Stimulated activated CD4-positive, alpha-beta T cell treated with anti-CD3 and anti-CD28 coated beads, Interleukin-4, amount 100 ng/mL, for 1 hour (primary cell): ENCODE measurements at regions not wholly inside any gene's neighbourhood (a gene's known extent, or its start where the extent isn't known, plus 50 kb on each side); places are given as distances from the start of the nearest gene placed in this dataset.
A peak's percentile ranks its signal among the peaks of the same experiment; 100 is the strongest.
"Not testable (repeated sequence)": the region's sequence is repeated elsewhere in the genome, so short reads cannot be mapped to it uniquely, and the experiment has no call there.

Experiments used
- DNase-seq: peaks from one replicate; pipeline ENCODE4 v3.0.0-alpha.2; 2020

DNA sequence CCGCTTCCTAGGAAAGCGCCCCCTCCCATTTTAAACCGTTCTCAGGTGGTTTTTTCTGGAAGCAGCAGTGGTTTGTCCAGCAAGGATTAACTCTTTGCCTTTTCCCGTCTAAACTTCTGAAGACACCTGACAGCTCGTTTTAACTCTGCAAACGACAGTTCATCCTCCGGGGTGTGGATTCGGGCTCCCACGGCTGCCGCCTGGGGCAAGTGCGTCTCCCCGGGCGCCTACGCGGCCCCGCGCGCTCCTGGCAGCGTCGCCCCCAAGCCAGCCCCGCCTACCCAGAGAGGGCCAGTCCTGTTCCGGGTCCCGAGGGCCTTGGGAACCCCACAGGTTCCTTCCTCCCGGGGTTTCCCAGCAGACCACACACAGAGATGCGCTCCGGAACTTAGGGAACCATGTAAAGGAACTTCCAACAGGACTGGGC, 54.4 kb downstream of the PRR18 start:
- DNase-seq = peak; percentile 38

DNA sequence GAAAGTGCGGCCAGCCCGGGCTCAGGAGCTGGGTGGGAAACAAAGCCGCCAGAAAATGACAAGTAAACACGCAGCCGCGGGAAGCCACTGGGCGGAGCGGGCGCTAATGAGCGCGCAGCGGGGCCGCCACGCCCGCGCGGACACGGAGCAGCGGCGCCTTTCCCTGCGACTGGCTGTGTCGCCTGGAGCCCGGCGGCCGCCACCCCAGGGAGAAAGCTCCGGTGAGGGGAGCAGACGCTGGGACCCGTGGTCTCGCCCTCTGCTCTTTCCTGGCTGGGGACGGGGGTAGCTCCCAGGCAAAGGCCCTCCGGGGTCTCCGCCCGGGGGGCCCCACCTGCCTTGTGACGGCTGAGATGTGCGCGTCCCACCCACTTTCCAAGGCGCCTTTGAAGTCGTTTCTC, 54.9 kb downstream of the PRR18 start:
- DNase-seq = peak; percentile 46

DNA sequence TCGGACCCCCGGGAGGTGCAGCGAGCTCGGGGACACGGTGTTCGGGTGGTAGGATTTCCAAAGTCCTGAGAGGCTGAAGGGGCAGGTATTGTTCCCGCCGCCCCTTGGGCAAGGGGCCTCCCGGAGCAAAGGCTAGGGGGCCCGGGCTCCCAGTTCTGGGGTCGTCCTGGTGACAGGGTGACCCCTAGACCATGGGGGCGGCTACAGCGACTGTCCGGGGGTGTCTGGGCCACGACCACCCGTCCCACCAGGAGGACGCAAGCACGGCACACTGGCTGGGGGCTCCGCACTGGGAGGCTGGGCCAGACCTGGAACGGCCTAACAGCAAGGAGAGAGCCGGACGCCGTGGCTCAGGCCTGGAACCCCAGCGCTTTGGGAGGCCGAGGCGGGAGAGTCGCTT, 55.6 kb downstream of the PRR18 start:
- DNase-seq = no peak

DNA sequence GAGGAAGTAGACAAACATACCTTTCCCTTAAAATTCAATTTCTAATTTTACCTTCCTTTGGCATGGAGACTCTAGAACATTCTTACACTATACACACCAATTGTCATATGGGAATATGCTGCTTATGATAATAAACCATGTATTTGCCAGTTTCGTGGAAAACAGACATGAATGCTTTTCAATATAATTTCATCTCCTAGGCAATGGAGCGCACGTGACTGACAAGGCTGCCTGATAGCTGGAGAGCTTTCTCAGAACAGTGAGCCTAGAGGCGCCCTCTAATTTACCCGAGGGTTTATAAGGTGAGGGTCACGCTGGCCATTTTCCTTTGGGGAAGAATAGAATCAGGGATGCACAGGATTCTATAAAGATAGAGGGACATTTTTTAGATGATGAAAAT, 56.5 kb downstream of the PRR18 start:
- no peak for DNase-seq

DNA sequence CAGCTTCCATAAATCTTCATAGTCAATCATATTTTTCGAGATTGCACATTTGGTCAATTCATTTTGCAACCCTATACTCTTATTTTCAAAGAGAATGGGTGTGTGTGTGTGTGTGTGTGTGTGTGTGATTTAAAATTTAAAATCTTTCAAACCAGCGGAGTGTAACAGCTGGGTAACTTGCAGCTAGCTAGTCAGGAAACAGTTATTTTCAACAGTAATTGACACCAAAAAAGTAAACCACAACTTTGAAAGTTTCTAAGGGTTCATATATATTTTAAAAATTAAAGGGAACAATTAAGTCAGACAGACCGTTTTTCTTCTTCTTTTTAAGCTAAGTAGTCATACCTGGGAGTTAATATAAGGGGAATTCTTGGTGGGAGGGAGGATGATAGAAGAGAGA, 57.0 kb downstream of the PRR18 start:
- no peak for DNase-seq

DNA sequence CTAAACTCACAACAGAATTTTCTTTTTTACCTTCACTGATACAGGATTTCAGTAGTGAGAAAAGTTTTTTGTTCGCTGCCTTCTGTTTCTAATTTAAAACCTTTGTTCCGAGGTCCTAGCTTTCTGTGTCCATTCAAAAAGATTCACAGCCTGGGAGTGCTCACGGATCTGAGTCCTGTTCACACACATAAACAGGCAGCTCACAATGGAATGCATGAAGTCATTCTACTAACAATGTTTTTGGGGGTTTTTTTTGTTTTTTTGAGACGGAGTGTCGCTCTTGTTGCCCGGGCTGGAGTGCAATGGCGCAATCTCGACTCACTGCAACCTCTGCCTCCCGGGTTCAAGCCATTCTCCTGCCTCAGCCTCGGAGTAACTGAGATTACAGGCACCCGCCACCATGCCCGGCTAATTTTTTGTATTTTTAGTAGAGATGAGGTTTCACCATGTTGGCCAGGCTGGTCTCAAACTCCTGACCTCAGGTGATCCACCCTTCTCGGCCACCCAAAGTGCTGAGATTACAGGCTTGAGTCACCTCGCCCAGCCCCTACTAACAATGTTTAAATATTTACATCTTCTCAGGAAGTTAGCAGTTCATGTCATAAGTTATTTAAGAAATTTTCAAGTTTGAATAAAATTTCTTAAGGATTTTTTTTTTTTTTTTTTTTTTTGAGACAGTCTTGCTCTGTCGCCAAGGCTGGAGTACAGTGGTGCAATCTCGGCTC, 59.0 kb downstream of the PRR18 start:
- DNase-seq = not testable (repeated sequence)

DNA sequence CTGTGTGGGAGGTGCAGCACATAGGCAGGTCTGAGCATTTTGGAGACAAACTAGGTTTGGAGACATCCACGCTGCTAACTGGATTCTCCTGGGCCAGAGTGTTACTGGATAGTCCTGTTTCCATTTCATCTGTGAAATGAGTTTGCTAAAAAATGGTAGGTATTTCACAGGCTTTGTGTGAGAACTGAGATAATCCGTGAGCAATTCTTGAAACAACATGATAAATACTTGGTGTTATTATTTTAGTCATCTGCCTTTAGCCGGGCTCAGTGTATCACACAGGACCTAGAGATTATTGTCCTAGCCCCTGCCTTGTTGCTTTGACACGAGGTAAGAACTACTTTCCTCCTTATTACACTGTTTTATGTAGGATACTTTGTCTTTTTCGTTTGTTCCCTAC, 63.0 kb downstream of the PRR18 start:
- DNase-seq = no peak

DNA sequence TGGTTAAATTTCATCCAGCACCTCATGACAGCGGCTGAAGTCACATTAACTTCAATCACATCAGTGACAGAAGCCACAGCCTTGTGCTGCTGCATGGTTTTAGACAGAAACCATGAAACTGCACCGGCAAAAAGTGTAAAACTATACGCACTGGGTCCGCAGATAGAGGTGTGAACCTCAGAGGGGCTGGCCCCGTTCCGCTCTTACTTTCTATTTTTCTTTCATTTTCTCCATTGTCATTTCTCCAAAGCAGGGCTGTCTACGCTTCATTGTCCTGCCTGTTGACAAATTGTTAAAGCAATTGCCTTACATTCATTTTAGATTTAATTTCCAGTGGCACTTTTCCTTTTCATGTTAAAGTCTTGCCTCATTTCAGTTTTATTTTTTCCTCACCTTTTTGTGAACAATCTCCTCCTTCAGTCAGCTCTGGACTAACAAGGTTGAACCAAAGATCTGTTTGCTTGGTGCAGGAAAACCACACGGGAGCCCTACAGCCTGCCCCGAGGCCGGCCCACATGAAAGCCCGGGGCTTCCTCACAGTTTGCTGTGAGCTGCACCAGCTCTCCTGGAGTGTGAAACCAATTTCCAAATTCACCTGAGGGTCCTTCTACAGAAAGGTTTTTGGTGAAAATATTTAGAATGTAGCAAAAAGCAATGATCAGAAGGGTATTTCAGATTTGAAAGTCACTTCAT, 63.7 kb downstream of the PRR18 start:
- DNase-seq = peak; percentile 42

DNA sequence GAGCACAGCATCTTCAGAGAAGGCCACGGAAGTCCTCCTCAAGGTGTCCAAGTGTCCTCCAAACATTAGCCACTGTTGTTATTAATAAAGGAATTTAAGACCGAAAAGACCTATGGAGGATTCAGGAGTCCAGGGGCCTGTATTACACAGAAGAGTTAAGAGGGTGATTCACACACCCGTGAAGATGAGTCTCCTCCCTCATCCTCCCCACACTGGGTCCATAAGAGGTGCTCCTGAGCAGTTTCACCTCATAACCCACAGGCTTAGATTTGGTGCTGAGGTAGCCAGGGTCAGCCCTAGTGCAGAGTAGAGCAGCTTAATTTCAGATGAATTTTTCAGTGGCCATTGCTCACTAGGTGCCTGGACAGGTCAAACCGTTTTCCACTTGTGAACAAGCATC, 65.3 kb downstream of the PRR18 start:
- no peak for DNase-seq

DNA sequence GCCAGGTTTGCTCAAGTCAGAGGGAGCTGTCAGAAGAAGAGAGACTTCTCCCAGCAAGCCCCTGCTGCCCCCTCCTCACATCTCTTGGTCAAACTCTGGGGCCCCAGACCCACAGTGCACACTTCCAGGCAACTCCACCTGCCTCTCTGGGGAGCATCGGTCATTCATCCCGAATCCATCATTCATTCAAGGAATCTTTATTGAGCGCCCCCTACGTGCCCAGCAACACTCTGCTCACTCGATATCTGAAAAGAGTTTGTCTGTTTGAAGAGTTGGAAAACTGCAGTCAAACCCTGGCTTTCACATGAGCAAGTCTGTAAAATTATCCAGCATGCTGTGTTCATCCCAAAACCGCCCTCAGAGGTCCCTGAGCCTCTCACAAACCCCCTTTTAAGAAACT, 66.2 kb downstream of the PRR18 start:
- no peak for DNase-seq

DNA sequence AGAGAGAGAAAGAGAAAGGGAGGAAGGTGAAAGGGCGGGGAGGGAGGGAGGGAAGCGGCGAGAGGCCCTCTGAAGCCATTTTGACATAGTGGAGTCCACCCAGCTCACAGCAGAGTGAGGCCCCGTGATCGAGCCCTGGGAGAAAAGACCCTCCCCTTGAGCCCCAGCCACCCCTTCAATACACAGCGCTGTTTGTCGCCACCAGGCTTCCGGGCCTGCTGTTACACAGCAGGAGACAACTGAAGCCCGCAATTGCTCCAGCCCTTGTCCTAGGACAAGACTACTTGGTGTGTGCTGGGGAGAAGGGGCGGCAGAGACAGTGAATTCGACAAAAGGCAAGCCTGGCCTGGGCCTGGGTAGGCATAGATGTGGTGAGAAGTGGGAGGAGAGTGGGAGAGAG, 67.3 kb downstream of the PRR18 start:
- DNase-seq = no peak

DNA sequence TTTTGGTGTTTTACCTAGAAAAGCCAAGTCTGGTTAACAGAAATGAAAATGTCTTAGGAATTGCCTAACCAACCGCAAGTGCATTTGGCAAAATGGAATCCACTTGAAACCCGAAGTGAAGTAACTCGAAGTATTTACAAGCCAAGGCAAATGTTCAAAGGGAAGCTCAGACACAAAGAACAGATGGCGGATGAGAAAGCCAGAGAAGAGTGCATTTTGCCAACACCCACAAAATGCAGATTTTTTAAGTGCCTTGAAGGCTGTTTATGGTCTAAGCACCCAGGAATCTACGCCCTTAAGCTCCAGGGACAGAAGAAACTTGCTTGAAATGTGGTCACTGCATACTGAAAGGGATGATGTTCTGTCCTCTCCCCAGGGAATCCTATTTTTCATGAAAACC, 70.0 kb upstream of the TBXT start:
- DNase-seq = no peak

DNA sequence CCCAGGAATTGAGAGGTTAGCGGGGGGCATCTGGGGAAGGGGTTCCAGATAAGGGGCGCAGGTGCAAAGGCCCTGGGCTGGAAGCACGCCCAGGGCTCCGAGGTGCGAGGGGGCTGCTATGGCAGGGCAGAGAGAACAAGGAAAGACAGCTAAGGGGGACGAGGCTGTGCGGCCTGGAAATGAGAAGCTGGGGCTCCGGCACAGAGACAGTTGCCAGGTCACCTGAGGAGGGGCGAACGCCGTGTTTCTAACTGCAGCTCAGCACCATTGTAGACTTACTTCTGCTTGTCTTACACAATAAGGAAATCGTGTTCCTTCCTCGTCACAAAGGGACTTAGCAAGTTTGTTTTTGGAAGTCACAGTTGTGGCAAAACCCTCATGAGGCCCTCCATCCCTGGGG, 68.9 kb upstream of the TBXT start:
- DNase-seq = no peak

DNA sequence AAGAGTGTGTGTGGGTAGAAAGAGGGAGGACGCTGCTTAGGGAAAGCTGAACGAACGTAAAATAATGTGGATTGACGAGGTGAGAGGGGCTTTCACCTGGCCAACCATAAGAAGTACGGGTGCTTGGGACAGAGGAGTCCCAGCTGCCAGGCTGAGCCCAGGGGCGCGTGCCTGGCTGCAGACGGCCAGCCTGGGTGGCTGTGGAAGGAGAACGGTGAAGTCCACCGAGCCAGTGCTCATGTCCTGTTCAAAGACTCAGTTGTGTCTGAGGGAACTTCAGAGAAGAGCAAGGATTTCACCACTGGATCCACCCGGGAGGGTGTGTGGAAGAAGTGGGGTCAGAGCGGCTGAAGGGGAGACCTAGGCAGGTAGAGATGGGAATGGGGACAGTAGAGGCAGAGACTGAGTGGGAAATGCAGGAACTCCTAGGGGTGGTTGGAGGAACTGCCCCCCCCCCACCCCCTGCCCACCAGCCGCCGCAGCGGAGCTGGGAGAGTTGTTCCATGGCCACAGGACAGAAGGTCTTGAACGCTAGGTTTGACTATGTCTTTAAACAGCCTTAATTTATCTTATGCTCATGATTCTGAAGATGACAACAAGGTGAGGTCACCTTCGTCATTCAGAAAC, 68.1 kb upstream of the TBXT start:
- DNase-seq = no peak

DNA sequence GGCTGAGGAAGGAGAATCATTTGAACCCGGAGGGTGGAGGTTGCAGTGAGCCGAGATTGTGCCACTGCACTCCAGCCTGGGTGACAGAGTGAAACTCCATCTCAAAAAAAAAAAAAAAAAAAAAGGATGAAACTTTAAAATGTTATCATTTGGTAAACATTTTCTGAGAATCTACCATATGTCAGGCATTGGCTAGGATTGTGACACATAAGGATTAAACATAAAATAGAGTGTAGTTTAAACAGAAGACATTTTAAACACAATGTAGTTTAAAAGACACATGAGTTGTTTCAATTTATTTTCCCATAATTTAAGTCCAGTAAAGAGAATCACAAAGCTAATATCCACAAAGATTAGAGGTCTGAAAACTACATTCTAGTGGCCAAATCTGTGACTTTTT, 63.5 kb upstream of the TBXT start:
- DNase-seq = not testable (repeated sequence)

DNA sequence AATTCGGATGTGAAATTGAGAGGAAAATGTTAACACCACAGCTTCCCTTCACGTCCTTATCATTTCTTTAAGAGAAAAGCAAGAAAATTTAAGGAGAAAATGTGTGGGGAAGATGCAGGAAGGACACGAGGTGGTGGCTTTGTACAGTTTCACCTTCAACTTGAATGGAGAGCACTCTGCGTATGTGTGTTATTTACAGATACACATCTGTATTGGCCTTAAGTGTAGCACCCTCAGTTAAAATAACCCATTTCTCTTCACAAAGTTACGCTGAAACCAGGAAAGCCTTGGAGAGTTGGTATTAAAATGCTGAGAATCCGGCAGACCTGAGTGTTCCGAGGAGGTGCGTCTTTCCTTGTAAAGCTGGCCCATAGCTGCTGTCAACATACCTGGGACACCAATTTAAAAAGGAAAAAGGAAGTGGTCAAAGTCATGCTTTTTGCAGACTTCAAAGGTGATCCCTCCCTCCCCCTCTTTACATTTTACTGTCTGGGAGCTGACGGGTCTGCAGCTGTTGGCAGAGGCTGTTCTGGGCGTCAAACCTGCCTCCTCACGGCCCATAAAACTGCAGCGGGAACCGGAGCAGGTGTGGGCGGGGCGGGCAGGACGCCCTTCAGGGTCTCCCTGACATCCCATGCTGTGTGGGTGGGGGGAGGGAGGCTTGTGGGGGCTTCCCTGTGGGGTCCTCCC, 61.3 kb upstream of the TBXT start:
- no peak for DNase-seq

DNA sequence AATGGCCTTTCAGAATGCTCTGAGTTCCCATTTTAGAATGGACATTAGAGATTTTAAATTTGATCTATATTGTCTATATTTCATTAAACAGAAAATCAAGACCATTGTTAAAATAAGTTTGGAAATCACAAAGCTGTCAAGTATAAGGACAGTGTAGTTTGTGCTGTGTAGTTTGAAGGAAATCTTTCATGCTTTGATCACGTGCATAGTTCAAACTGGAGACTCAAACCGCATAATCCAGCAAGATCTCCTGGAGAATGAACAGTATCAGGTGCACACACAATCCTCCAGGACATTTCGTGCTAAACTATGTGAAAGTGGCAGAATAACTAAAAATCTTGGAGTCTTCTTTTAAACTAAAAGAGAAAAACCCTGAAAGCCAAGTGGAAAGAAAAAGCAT, 60.8 kb upstream of the TBXT start:
- no peak for DNase-seq

DNA sequence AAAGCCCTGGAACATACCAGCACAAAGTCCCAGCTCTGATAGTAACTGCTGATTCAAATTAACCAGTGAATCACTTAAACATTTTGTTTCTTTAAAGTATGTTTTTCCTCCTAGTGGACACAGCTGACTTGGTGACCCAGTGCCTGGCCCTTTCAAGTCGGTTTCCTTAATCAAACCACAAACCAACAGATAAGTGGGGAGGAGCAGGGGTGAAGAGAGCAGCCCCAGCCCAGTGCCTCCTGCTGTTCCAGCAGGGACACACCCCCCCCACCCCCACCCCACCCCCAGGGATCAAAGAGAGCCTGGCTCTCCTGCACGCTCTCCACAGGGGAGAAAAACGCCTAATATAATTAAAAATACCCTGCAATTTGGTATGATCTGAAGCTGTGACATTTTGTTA, 55.4 kb upstream of the TBXT start:
- no peak for DNase-seq

DNA sequence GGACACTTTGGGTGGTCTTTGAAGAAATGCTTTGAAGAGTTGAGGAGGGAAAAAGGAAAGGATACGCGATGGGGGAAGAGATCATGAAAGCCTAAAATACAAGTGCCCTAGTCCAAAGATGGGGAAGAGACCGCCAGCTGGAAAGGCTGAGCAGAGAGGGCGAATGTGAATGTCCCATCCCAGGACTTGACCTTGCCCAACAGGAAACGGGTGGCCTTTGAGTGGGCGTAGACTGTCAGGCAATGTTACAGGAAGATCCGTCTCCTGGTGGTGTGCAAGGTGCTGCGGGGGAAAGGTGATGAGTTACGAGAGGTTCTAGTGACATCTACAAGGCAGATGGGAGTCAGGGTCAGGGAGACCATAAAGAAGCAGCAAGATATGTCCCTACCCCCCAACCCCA, 55.0 kb upstream of the TBXT start:
- DNase-seq = no peak

DNA sequence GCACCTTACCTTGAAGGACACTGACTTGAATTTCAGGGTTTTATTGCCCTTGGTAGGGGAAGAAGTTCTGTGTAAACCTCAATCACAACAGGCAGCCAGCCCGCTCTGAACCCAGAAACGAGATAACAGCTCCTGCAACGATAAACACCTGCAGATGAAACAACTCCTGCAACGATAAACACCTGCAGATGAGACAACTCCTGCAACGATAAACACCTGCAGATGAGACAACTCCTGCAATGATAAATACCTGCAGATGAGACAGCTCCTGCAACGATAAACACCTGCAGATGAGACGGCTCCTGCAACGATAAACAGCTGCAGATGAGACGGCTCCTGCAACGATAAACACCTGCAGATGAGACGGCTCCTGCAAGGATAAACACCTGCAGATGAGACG, 54.0 kb upstream of the TBXT start:
- DNase-seq = no peak

DNA sequence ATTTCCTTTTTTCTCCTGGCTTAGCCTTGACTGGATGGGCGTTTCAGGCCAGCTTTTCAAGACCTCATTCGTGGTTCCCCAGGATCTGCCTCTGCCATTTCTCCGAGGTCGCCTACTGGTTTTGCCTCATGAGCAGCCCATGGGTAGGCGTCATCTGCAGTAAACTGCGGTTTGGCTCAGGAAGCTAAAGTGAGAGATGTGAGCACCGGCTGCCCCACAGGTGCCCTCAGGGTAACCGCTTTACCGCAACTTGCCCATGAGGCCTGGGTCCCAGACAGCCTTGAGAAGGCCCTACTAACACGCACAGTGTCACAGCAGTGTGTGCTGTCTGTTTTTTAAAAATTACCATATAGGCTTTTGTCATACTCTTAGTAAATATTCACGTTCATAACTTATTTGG, 53.4 kb upstream of the TBXT start:
- no peak for DNase-seq
